ENCODE measurements at regions not wholly inside any gene's neighbourhood (a gene's known extent, or its start where the extent isn't known, plus 50 kb on each side); places are given as distances from the start of the nearest gene placed in this dataset.

- DNase-seq: no peak
These were observed 281.8 kb upstream of the CXCR4 start for GRCh38 chr2:136399667-136400289.

GRCh38 chr2:136395582-136395981, 277.6 kb upstream of the CXCR4 start:
- DNase-seq: no peak

- DNase-seq: no peak
These were observed 276.4 kb upstream of the CXCR4 start for GRCh38 chr2:136394136-136395060.

GRCh38 chr2:136393514-136393913, 275.6 kb upstream of the CXCR4 start:
- no peak for DNase-seq

- no peak for DNase-seq
These were observed 275.1 kb upstream of the CXCR4 start for GRCh38 chr2:136392897-136393505.

- DNase-seq: no peak
These were observed 271.9 kb upstream of the CXCR4 start for GRCh38 chr2:136389809-136390208.

GRCh38 chr2:136386046-136386445, 268.1 kb upstream of the CXCR4 start:
- no peak for DNase-seq

GRCh38 chr2:136384531-136385303, 266.8 kb upstream of the CXCR4 start:
- peak; percentile 51 for DNase-seq

GRCh38 chr2:136383167-136383566, 265.2 kb upstream of the CXCR4 start:
- DNase-seq: no peak

GRCh38 chr2:136381722-136382633, 264.0 kb upstream of the CXCR4 start:
- DNase-seq: peak; percentile 6

- DNase-seq: no peak
These were observed 263.3 kb upstream of the CXCR4 start for GRCh38 chr2:136381245-136381644.

- DNase-seq: peak; percentile 59
These were observed 261.0 kb upstream of the CXCR4 start for GRCh38 chr2:136378712-136379595.

GRCh38 chr2:136377423-136378382, 259.8 kb upstream of the CXCR4 start:
- DNase-seq: no peak

GRCh38 chr2:136376798-136377211, 258.9 kb upstream of the CXCR4 start:
- DNase-seq: no peak

- no peak for DNase-seq
These were observed 258.3 kb upstream of the CXCR4 start for GRCh38 chr2:136376211-136376610.

- no peak for DNase-seq
These were observed 257.3 kb upstream of the CXCR4 start for GRCh38 chr2:136375017-136375901.

GRCh38 chr2:136373841-136374240, 255.9 kb upstream of the CXCR4 start:
- DNase-seq: no peak

GRCh38 chr2:136373029-136373428, 255.1 kb upstream of the CXCR4 start:
- no peak for DNase-seq

GRCh38 chr2:136363900-136364299, 246.0 kb upstream of the CXCR4 start:
- DNase-seq: no peak

All from hematopoietic multipotent progenitor cell treated with erythropoietin and hydrocortisone succinate and interleukin-3 and kit ligand, for 8 days (in vitro differentiated cells).